A549 (cell line): ENCODE measurements at regions not wholly inside any gene's neighbourhood (a gene's known extent, or its start where the extent isn't known, plus 50 kb on each side); places are given as distances from the start of the nearest gene placed in this dataset.

Experiments used
- CTCF ChIP-seq: fragments of >200 bp; sonication (Bioruptor Twin); formaldehyde crosslinking; IDR thresholded peaks from 3 replicates; pipeline ENCODE4 v1.5.1; 2016
- EHMT2 ChIP-seq: fragments of 200-600 bp; sonication (generic); IDR thresholded peaks from 2 replicates; pipeline ENCODE4 v1.6.1; 2016; ENCODE audit warnings: antibody characterized with exemption, low read depth, mild to moderate bottlenecking, moderate library complexity
- ELK1 ChIP-seq: fragments of 150-350 bp; IDR thresholded peaks from 2 replicates; pipeline ENCODE4 v1.6.1; 2014; ENCODE audit warnings: low read depth, mild to moderate bottlenecking, low read length
- EP300 ChIP-seq, 2 experiments: fragments of >200 bp; sonication (Bioruptor Twin); formaldehyde crosslinking; IDR thresholded peaks; 2 replicates in 1 of 2; 3 replicates in 1 of 2; pipeline ENCODE4 v1.6.1; 2016 to 2017
- HOXB13 ChIP-seq: fragments of 250-450 bp; sonication (Bioruptor Pico); IDR thresholded peaks from 2 replicates; pipeline ENCODE4 v1.5.0; 2020; ENCODE audit warnings: low read depth, mild to moderate bottlenecking, moderate library complexity
- JUN ChIP-seq, 2 experiments: fragments of >200 bp; sonication (Bioruptor Twin); formaldehyde crosslinking; IDR thresholded peaks; 2 replicates in 1 of 2; 3 replicates in 1 of 2; pipeline ENCODE4 v1.6.1; 2016 to 2017
- JUNB ChIP-seq: fragments of >200 bp; sonication (Bioruptor Twin); formaldehyde crosslinking; IDR thresholded peaks from 2 replicates; pipeline ENCODE4 v1.6.1; 2016
- MAFK ChIP-seq: fragments of 450-650 bp; IDR thresholded peaks from 2 replicates; pipeline ENCODE4 v1.6.1; 2014; ENCODE audit not compliant: partially characterized antibody
- NR3C1 ChIP-seq: fragments of >200 bp; sonication (Bioruptor Twin); formaldehyde crosslinking; IDR thresholded peaks from 3 replicates; pipeline ENCODE4 v1.6.1; 2017
- PBX3 ChIP-seq: IDR thresholded peaks from 2 replicates; pipeline ENCODE4 v1.6.1; 2012
- POLR2A ChIP-seq: IDR thresholded peaks from 2 replicates; pipeline ENCODE4 v1.6.1; 2012; ENCODE audit warnings: mild to moderate bottlenecking, low read length
- RAD21 ChIP-seq, 2 experiments: fragments of >200 bp in 1 of 2; sonication (Bioruptor Twin) in 1 of 2; formaldehyde crosslinking in 1 of 2; IDR thresholded peaks in 1 of 2; conservative IDR thresholded peaks in 1 of 2; 2 replicates in 1 of 2; 3 replicates in 1 of 2; pipeline ENCODE4 v1.6.1; 2012 to 2018; ENCODE audit warnings: inconsistent platforms in 1 of 2
- ZSCAN20 ChIP-seq: fragments of 250-450 bp; sonication (Bioruptor Pico); IDR thresholded peaks from 2 replicates; pipeline ENCODE4 v1.8.0; 2022; ENCODE audit warnings: mild to moderate bottlenecking, moderate library complexity

- TF ChIP-seq CTCF (no peak), NR3C1 (no peak), EHMT2 (no peak), MAFK (no peak), ZSCAN20 (CRISPR knock-in tag) (no peak), HOXB13 (CRISPR knock-in tag) (no peak), POLR2A (no peak), RAD21 (conservative IDR thresholded peaks at IDR 0.05 in 1 of 2, IDR thresholded peaks at IDR 0.05 in 1 of 2) (no peak), JUNB (no peak), JUN (IDR thresholded peaks at IDR 0.05) (no peak), PBX3 (no peak), ELK1 (no peak), EP300 (IDR thresholded peaks at IDR 0.05) (no peak)
Observed at GRCh38 chr15:92780843-92781242, 119.3 kb upstream of the CHD2 start.
